ENCODE measurements at regions not wholly inside any gene's neighbourhood (a gene's known extent, or its start where the extent isn't known, plus 50 kb on each side); places are given as distances from the start of the nearest gene placed in this dataset.

DNA sequence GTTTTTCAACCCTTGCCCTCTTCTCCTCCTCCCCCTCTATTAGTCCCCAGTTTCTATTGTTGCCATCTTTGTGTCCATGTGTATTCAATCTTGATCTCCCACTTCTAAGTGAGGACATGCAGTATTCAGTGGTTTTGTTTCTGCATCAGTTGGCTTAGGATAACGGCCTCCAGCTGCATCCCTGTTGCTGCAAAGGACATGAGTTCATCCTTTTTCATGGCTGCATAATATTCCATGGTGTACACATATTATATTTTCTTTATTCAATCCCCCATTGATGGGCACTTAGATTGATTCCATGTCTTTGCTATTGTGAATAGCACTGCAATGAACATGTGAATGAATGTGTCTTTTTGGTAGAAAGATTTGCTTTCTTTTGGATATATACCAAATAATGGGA, 190.4 kb upstream of the LYZL1 start:
- no peak for DNase-seq

DNA sequence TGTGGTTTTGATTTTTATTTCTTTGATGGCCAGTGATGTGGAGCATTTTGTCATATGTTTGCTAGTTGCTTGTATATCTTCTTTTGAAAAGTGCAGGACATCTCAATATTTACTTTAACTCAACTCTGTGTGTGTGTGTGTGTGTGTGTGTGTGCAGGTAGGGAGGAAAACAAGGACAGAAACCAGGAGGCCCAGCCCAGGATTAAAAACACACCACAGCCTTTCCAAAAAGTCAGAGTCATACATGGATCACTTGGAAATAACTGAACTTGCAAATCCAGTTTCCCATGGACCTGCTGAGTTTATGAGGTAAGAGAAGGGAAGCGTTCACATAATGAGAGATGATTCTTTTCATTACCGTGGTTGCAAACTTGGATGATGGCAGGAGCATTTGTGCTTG, 189.9 kb upstream of the LYZL1 start:
- no peak for DNase-seq

DNA sequence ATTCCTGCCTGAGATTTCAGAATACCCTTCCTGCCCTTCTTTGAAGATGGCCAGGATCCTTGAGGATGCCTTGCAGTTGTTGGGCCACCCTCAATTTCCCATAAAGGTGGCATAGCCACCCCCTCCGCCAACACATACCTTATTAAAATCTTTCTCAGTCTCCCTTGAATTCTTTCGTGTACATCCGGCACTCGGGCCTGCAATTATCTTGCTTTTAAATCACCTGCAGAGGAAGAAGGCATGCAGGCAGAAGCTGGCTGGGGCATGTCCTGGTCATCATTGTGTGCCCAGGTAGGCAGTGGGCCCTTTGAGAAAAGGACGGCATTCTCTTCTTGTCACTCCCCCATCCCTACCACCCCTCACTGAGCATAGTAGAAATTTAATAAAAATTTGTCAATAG, 189.5 kb upstream of the LYZL1 start:
- DNase-seq, result no peak

DNA sequence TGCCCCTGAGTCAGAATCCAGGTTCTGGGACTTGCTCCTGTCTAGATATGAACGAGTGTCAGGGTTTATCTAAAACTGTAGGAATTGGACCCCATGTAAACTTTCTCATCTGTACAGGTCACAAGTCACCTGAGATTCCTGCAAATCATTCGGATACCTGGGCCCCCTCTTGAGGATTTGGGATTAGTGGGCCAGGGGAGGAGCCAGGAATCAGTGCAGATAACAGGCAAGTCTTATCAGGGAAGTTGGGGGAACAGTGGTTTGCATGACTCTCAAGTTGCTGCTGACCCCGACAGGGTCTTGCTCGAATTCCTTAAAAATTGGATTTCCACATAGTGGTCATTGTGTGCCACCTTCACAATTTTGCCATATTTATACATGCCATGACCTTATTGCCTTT, 188.4 kb upstream of the LYZL1 start:
- no peak for DNase-seq

DNA sequence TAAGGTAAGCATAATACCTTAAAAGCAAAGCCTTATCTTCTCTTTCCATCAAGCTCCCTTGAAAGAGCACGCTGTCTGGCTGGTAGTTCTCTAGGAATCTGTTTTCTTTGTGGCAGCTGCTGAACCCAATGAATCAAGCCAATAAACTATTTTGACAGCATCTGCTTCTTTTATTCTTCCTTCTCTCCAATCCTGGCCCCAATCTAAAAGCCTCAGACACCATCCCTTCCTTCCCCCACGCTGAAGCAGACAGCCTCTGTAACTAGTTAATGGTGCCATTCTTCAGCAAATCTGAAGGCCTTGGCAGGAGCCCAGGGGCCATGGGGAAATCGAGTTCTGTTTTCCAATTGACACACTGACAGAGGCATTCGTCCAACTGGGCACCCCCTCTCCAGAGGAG, 186.6 kb upstream of the LYZL1 start:
- DNase-seq, result no peak

DNA sequence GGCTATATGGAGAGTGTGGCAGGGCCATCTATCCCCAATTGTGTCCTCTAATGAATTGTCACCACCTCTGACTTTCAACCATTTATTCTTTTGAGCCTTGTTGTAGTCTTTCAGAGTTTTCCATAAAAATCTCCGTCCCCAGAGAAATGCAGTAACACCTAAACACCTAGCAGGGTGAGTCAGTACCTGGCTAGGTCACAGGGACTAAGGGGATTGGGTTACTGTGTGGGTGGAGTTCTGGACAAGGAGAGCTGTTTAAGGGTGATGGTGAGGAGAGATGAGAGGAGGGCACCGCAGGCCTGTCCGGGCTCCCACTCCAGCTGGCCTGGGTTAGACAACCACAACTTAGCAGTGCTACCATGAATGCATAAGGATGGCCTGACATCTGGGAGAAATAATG, 186.2 kb upstream of the LYZL1 start:
- no peak for DNase-seq

DNA sequence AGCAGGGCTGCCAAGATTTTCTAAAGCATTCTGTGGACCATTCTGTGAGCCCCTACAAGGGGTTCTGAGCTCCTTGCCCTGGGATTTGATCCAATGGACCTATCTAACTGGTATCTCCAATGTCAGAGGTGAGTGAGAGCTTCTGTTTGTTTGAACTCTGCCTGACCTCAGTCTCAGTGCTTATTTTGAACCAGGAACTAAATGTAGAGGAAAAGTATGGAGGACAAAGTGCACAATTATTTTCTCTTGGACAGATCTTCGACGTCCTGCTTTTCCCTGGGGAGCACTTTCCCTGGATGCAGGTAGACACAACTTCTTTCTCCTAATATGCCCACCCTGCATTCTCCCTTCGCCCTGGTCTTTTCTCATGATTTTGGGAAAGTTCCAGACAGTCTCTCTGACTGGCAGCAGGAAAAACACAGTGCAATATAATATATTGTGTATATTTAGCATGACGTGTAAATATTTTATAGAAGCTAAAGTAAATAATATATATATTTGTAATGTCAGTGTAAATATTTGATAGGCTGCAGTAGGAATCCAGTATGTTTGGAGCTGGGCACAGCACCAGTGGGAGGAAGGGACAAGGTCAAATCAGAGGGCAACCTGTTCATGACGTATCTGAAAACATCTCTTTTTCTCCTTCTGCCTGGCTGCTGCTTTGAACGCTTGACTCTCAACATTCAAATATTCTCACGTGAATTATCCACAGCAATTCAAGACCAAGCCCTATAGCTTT, 184.0 kb upstream of the LYZL1 start:
- DNase-seq, result no peak

DNA sequence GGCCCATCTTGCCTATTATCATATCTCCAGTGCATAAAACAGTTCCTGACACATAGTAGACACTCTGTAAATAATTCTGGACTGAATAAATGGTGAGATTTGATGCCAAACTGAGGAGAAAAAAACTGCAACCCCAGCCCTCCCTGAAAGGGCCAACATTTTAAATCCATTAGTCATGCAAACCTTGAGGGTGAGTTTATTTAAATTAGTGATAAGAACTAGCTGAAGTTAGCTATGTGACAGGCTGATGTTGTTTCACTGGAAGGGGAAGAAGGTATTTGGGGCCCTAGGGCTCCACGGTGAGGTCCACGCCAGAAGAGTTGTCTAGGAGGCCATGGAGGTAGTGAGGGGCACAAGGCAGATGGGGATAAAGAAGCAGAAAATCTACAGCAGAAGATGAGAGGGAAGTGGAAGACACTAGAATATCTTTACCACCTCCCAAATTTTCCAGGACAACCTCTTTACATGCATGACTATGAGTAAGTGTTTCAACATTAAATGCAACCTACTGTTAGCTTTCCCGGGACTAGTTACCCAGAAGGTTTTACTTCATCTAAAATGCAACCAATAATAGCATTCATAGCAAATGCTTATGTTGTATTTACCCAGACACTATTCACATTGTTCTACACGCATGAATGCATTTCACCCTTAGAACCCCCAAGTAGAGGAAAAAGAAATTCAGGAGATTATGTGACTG, 183.2 kb upstream of the LYZL1 start:
- no peak for DNase-seq

DNA sequence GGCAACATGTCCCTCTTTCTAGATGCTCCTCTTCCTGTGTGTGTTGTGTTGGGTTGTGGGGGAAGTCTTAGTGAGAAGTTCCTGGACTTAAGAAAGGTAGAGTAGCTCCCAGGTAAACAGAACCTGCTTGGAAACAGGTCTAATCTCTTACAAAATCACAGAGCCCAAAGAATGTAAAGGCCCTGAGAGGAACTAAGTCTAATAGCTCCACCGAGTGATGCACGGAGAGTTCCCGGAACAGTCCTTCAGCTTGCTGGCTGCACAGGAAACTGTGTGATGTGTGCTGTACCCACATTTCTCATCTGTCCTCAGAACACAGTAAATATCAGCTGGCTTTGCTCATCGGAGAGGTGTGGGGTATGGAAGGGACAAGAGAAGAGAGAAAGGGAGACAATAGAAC, 182.6 kb upstream of the LYZL1 start:
- no peak for DNase-seq

DNA sequence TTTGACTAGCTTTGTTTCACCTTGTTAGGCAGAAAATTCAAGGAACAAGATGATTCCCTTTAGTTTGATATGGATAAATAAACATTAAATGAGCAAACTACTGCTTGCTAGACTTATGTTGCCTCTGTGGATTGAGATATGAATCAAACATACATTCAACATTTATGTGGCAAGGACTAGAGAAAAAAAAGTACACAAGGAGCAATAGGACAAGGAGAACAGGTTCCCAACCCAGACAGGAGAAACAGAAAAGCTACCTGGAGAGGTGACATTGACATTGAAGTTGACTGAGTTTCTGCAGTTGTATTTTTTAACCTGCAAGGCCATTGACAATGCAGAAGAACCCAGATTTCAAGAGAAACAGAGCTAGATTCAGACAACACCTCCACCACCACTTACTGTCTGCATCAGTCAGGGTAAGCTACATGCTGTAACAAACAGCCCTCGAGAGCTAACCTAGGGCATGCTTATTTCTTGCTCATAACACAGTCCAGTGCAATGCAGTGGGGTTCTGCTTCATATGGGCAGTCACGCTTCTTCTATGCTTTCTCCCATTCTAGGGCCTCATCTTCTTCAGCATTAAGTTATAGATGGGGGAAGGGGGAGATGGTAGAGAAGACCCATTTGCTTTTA, 180.9 kb upstream of the LYZL1 start:
- no peak for DNase-seq

DNA sequence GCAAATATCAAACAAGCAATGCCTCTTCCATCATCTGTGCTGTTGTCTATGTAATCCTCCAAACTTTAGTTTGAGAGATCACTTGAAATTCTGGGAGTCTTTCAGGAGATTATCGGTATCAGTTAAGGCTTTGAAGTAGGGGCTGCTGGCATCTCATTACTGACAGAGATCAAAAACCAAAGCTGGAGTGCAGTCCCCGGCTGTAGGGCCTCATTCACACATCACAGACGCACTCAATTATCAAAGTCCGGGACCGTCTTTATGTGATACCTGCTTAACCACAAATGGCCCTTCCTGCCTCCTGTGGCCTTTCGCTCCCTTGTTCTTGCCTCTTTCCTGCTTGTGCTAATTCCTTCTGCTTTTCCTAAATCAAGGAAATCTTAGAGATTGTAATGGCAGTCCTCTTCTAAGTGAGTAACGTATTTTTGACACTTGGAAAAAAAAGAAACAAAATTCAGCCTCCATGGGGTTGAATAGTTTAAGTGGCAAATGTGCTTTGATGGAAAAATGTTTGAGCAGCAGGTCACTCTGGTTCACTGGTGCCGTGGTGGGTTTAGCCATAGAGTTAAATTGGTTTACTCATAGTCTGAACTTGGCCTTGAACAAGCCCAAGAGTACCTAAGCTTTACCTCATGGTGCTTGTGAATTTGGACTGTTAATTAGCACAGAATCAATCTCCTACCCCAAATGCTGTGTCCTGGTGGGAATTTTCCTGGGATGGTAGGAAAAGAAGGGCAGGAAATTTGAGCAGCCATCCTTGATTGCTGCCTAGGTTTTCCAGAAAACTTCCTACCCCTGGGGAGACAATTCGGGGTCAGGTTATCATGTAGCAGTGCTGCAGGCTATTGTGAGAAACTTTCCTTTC, 178.9 kb upstream of the LYZL1 start:
- no peak for DNase-seq

DNA sequence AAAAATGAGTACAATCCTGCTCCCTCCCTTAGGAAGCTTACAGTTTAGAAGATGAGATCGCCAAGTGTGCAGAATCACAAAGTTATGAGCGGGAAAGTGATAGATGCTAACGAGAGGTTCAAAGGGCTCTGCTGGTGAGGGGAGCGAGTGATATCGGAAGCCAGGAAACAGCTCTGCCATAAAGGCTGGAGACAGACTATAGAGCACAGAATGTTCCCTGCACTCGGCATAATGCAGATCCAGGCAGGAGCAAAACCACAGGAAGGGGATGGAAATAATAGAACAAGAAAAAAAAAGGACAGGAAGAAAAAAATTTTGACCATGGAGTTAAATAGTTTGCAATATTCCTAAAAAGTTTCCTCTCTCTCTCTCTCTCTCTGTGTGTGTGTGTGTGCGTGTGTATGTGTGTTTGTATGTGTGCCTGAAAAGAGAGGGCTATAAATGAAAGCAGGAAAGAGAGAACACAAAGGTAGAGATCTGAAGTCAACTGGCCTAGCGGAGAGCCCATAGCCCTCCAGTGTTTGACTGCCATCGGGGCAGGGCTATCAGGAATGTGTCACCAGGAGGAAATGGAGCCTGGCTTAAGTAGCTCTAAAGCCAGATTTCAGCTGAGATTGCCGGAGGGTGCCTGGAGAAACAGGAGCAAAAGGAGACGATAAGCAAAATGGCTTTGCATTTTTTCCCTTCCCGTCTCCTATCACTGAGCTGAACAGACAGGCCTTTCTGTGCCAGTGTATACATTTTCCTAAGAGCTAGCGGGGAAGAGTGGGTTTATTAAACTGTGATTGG, 175.8 kb upstream of the LYZL1 start:
- DNase-seq, result no peak

DNA sequence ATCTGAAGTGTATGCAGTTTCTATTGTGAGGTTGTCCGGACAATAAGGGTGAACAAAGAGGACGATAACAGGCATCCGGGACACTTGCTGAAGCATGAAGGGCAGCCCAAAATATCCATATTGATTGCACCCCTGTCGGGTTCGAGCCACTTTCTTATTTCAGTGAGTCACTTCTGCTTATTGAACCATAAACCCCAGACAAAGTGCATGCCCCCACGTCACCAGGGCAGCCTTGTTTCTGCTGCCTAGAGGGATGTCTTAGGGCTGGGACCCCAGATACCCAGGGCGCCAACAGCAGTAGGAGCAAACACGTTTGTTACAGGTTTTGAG, 175.3 kb upstream of the LYZL1 start:
- no peak for DNase-seq

DNA sequence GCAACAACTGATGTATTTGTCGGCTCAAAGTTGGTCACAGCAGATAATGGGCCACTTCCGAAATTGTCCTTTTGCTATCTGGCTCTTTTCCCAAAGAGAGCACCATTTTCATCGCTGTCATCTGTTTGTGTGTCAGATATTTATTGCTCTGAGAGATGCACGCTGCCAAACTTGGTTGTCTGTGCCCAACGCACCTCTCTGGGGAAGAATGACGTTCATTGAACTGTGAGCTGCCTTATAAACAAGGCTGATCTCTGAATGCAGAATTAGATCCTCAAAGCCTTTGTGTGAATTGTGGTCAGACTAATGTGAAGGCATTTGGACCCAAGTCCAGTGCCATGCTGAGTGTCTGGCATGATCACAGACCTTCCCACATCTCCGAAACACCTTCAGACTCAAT, 174.7 kb upstream of the LYZL1 start:
- DNase-seq, result no peak

DNA sequence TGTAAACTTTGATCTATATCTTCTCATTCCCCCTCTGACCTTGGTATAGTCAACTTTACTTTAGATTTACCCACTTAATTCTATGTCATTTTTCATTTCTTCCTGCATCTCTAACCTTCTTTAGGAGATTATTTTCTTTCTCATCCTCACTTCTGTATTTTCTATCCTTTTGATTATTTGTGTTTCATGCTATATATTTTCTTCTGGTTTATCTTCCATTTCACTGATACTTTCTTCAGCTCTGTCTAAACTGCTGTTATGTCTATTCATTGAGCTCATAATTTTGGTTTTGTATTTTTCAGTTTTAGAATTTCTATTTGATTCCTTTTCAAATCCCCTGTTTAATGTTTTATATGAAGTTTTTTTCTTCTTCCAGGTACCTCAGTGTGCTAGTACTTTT, 171.1 kb upstream of the LYZL1 start:
- DNase-seq, result no peak

DNA sequence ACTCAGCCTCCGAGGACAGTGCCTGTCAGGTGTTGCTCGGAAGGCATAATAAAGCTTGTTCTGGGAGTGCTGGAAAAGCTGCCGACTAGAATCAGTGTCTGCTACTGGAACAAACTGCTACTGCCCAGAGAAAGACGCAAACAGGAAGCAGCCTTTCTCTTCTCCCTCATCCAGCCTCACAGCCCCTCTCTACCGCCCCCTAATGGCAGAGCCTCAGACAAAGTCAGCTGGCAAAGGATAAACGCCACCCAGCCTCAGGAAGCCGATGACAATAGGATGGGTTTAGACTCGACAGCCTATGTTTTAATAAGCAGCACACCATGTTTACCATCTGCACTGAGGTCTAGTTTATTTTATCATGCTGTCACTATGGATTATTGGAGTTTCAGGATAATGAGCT, 169.5 kb upstream of the LYZL1 start:
- no peak for DNase-seq

DNA sequence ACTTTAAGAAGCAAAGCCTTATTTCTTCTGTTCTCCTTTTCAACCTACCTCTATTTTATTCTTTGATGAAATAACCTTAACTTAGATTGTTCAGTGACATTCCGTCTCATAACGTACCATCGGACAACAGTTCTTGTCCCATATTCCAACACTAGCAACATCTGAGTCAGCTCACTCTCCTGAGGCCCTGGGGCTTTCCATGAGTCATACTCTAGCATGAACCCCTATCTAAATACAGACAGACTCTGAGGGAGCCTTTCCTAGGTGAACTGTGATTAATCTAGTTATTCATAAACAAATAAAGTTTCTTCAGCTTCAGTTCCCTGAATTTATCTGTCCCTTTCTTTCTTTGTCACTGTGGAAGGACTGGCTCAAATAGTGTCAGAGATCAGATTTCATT, 168.7 kb upstream of the LYZL1 start:
- DNase-seq, result no peak

DNA sequence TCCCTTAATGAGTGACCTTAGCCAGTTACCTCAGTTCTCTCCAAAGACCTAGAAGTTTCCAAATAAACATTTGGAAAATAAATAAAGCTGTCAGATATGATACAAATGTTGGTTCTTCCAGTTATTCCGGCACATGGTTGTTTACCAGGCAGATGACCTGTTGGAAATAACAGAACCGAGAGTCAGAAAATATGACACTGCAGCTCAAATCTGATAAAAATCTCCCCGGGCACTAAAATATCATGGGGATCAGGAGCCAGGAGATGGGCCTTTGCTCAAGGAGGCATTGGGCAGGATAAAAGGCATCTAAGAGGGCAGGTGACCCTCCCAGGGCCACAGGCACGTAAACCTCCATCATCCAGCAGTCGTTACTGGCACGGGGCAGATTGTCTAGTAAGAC, 164.0 kb upstream of the LYZL1 start:
- DNase-seq, result no peak

DNA sequence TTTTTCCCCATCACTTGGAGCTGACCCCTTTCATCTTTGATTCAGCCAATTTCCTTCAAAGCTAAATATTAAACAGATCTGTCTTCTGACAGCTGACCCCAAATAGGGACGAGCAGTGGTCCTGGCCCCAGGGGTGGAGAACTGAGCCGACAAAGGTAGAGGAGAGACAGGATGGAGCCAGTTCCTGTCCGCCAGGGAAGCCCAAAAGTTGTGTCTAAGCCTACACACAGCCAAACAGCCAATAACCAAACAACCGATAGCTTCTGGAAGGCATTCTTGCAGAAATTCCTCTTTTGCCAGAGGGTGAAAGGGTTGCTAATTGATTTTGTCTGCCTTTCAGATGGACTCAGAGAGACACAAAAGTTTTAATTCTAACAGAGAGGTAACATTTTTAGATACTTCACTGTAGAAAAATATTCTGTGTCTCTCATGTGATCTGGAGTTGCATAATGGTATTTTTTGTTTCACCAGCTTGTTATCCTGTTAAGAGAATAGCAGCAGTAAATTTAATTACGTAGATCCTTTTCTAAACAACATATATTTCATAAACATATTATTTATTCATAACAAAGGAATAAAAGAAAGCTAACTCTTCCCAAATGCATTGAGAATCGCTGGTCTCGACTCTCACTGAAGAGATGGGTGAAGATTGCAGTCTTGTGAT, 161.7 kb upstream of the LYZL1 start:
- DNase-seq, result no peak

DNA sequence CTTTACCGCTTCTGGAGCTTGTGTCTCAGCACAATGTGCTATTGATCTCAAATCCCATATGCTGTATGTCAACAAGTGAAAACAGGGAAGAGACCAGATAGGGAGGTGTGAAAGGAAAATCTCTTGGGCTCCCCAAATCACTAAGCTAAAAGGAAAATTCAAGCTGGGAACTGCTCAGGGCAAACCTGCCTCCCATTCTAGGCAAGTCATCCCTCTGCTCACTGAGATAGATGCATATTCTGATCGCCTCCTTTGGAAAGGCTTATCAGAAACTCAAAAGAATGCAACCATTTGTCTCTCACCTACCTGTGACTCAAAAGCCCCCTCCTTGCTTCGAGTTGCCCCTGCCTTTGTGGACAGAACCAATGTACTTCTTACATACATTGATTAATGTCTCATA, 161.1 kb upstream of the LYZL1 start:
- no peak for DNase-seq

DNA sequence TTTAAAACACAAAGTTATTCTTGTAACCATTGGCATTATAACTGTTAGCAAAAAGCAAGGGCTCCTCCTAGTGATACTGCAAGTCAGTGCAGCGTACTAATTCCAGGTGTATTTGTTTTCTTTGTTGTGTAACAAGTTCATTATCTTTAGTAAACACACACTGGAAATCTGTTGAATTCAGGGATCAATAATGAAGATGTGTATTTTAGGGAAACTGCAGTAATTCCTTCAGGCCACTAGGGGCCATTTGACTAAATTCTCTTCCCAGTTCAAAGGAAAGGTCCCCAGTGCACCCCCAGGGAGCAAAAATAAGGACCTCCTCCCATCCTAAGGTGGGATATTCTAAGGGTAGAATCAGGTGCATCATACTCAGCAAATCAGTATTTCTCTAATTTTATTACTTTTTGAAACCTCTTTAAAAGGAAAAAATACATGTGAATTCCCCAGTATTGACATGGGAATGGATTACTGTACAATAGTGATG, 158.6 kb upstream of the LYZL1 start:
- no peak for DNase-seq

DNA sequence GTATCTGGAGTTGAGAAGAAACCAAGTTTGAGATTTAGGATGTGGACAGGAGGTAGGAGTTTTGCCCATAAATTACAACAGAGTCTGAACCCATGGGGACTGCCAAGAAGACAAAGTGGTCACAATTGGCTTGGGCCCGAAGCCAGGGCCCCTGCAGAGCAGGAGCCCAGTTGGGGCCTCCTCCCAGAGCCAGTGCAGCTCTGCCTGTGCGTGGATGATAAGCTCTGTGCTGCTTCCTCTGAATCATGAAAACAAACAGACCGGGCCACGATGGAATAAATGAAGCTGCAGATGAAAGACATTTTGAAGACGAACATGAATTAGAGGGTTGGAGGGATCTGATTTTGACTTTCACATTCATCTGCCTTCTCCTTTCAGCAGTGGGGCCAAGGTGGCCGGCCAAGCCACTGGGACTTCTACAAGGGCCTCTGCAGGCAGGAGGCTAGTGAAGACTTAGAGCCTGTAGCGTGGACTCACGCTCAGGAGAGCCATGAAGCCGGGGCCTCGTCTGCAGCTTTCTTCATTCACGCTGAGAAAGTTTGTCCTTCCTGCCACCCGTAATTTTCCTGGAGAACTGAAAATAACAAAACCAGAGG, 156.8 kb upstream of the LYZL1 start:
- DNase-seq, result no peak

All from CD4-positive, alpha-beta T cell treated with Interleukin-21 for 1 hour (primary cell).